OCI-M1 (cell line): ENCODE measurements at regions not wholly inside any gene's neighbourhood (a gene's known extent, or its start where the extent isn't known, plus 50 kb on each side); places are given as distances from the start of the nearest gene placed in this dataset.
"Not testable (repeated sequence)": the region's sequence is repeated elsewhere in the genome, so short reads cannot be mapped to it uniquely, and the experiment has no call there.

Experiments used
- DNase-seq: peaks from one replicate; lab custom pipeline; 2025; lab: John Stamatoyannopoulos, UW

DNA sequence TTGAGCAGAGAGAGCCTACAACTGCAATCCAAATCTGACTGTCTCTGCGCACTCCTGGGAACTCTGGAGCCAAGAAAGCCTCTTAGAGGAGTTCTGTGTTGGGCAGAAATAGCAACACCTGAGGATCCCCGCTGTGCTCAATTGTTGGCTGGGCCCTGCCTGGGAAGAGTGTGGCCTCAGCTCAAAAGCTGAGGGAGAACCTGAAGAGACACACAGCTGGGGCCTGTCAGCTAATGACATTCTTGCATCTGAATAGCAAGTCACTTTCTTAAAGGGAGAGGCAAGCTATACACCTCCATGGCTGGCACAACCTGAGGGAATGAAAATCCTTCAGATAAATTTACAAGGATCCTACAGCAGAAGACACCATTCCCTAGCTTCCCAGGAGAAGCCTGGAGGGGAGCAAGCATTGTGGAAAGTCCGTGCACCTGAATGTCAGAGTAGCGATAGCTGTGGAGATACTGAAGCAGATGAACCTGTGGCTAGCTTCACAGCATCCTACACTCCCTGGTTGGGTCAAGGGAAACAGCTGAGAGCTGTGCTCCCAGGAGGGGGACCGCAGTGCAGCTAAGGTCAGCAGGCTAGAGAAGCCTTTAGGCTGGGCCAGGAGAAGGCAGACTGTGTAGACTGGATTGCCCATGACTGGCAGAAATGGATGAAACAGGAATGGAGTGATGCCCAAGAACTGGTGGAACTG, 159.9 kb upstream of the PFN2 start:
- no peak for DNase-seq

- DNase-seq = no peak
Measured at GRCh38 chr3:150129166-150129565, 158.5 kb upstream of the PFN2 start.

GRCh38 chr3:150128126-150128525, 157.4 kb upstream of the PFN2 start:
- no peak for DNase-seq

- no peak for DNase-seq
Measured at GRCh38 chr3:150127011-150127490, 156.4 kb upstream of the PFN2 start.

- DNase-seq = no peak
Measured at GRCh38 chr3:150124142-150124541, 153.4 kb upstream of the PFN2 start.

- not testable (repeated sequence) for DNase-seq
Measured at GRCh38 chr3:150123249-150123648, 152.6 kb upstream of the PFN2 start.

- no peak for DNase-seq
Measured at GRCh38 chr3:150118219-150118618, 147.5 kb upstream of the PFN2 start.

- DNase-seq = no peak
Measured at GRCh38 chr3:150117076-150117475, 146.4 kb upstream of the PFN2 start.

DNA sequence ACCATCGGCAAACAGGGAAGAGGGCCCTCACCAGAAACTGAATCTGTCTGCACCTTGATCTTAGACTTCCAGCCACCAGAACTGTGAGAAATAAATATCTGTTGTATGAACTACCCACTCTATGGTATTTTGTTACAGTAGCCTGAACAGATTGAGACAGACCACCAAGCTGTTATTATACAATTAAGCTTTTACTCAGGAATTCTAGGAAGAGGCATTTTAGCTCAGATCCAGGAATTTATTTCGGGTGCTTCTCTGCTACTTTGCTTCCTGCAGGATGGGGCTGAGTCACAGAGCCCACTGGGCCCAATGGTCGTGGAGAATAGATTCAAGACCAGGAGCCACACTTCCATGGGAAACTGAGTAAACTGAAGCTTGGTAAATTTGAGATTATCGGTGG, 145.5 kb upstream of the PFN2 start:
- no peak for DNase-seq

GRCh38 chr3:150114873-150115540, 144.3 kb upstream of the PFN2 start:
- DNase-seq = no peak

DNA sequence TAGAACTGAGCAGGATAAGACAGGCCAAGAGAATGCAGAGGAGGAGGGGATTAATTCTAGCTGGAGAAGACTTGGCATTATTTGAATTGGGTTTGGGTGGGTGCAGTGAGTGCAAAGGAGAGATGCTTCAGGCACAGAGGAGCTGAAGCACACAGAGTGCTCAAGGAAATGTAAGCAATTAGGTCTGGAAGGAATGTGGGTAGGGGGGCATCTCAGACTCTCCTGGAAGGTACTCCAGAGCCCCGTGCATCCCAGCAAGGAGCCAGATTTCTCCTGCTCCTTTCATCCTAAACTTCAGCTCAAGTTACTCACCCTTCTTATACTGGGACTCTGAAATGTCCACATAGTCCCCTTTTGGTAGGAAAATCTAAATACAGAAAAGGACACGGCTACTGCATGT, 143.6 kb upstream of the PFN2 start:
- no peak for DNase-seq

DNA sequence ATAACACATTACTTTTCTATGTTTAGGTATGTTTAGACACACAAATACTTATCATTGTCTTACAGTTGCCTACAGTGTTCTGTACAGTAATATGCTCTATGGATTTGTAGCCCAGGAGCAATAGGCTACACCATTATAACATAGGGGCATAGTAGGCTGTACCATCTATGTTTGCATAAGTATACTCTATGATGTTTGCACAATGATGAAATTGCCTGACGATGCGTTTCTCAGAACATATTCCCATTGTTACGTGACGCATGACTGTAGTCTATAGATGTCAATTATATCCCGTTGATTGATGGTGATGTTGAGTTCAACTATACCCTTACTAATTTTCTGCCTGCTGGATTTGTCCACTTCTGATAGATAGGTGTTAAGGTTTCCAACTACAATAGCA, 139.4 kb upstream of the PFN2 start:
- DNase-seq = no peak

GRCh38 chr3:150107429-150108175, 136.9 kb upstream of the PFN2 start:
- no peak for DNase-seq

- no peak for DNase-seq
Measured at GRCh38 chr3:150106740-150107428, 136.2 kb upstream of the PFN2 start.

- DNase-seq = no peak
Measured at GRCh38 chr3:150105886-150106612, 135.4 kb upstream of the PFN2 start.

DNA sequence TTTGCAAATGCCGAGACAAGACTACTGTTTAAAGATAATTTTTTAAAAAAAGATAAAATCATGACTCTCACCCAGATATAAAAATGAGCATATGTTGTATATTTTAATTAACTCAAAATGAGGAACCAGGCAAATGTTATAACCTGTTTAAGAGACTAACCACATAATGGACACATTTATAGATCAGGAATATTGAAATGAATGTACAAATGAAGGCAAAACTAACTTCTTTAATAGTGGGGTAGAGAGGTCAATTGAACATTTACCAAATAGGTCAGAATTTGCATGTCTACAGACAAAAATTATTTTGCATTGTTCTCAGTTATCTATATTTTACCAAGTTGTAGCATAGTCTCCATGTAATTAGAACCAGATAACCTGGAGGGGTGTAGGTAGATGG, 134.3 kb upstream of the PFN2 start:
- DNase-seq = no peak

- DNase-seq = no peak
Measured at GRCh38 chr3:150104564-150104963, 133.9 kb upstream of the PFN2 start.

GRCh38 chr3:150101016-150101415, 130.3 kb upstream of the PFN2 start:
- DNase-seq = no peak

DNA sequence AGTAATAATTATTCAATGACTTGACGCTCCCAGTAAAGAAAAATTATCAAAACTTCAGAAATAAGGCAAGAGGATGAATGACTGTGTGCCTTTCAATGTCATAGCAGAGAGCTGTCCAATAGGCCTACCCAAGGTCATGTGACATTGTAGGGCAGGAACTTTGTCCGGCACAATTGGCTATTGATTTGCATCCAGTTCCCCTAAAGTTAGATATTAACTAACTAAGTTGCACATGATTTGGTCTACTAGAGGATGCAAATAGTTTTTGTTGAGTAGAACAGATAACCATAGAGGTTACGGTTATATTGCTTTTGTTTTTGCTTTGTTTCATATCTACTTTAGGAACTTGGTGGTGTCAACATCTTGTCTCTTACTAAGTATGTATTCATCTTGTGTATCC, 127.9 kb upstream of the PFN2 start:
- no peak for DNase-seq

DNA sequence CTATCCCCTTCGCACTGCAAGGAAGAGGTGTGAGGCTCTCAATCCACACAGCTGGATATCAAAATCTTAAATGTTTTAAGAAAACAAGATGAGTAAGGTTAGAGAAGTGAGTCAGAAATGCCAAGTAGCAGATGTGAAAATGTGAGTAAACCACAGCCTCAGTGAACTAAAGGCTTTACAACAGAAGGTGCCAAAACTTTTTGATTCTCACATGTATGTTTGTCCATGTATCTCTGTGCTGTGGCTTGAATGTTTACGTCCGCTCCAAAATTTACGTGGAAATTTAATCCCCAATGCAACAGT, 126.8 kb upstream of the PFN2 start:
- no peak for DNase-seq

DNA sequence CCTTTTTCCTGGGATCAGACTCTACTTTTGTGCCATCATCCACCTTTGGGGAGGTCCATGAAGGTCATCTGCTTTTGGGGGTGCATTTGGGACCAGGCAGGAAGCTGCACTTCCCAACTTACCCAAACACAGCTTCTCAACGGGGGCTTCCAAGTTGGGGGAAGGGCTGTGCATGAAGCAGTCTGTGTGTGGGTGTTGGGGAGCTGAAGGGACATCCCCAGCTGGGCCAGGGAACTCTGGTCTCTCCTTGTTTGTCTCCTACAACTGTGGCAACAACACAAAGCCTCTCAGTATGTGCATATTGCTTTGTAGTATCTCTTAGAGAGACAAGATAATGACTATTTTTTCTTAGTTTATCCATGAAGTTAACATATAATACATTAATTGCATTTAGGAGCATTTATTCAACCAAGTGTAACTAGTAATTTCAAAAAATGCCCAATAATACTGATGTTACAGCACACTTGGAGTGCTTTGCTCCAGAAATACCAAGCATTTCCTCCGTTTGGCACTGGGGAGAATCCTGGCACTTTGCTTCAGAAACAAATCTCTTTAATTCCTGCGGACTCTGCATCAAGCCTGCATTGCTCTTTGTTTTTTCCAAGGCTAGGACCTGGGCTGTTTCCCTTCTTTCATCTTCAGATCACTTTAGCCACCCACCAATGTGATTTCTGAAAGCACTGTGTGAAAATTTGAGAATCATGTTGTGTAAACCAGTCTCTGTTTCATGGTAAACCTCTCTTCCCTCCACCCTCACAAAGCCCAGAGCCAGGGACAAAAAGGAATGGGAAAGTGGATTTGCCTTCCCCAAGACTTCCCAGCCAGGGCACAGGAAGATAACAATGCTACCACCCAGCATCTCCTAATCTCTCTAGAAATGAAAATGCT, 126.2 kb upstream of the PFN2 start:
- DNase-seq = no peak
